AG04450 (cell line): ENCODE measurements at regions not wholly inside any gene's neighbourhood (a gene's known extent, or its start where the extent isn't known, plus 50 kb on each side); places are given as distances from the start of the nearest gene placed in this dataset.
"Not testable (repeated sequence)": the region's sequence is repeated elsewhere in the genome, so short reads cannot be mapped to it uniquely, and the experiment has no call there.

ENCODE experiments used
- CTCF ChIA-PET: fragments of 300-600, 350-600 bp; formaldehyde crosslinking; extraction: SDS; loops from one replicate; lab custom pipeline; 2022; ENCODE audit warnings: antibody characterized with exemption, inconsistent platforms; lab: Charles Lee
- POLR2A ChIA-PET: fragments of 350-600 bp; formaldehyde crosslinking; extraction: SDS; loops from one replicate; lab custom pipeline; 2021; ENCODE audit warnings: antibody characterized with exemption, inconsistent platforms; lab: Yijun Ruan, JAX
- DNase-seq: peaks from one replicate; pipeline ENCODE4 v3.0.0-alpha.2; 2011; ENCODE audit warnings: low read depth, low spot score
- H3K27ac ChIP-seq: one replicate; pipeline ENCODE4 v1.5.1; 2012; ENCODE audit warnings: low read depth, low read length, control low read depth
- H3K27me3 ChIP-seq: one replicate; pipeline ENCODE4 v1.6.0; 2012; ENCODE audit warnings: low read length; ENCODE audit not compliant: control insufficient read depth, insufficient read depth
- H3K4me3 ChIP-seq: 2 replicates; pipeline ENCODE4 v1.5.1; 2011; ENCODE audit warnings: mild to moderate bottlenecking, low read depth, low read length, control low read depth
- H3K9me3 ChIP-seq: 2 replicates; pipeline ENCODE4 v1.5.1; 2012; ENCODE audit warnings: low read length; ENCODE audit not compliant: control insufficient read depth, insufficient read depth
- TF ChIP-seq, protein P1 (sequence below): IDR thresholded peaks from 2 replicates; pipeline ENCODE4 v1.5.1; 2011; ENCODE audit warnings: low read depth, low read length, control low read depth, inconsistent platforms

DNA sequence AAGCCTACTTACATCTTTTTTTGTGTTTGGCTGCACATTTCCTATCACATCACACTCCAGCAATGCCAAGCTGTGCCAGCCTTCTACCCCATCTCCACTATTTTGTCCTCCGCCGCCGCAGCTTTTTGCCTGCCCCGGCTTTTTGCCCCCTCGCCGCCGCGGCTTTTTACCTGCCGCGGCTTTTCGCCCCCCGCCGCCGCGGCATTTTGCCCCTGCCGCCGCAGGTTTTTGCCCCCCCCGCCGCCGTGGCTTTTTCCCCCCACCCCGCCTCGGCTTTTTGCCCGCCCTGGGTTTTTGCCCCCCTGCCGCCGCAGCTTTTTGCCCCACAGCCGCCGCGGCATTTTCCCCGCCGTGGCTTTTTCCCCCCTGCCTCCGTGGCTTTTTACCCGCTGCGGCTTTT lies 506.0 kb downstream of the ZNF37A start:
- H3K4me3 ChIP-seq, result no peak overlapping the region
- TF ChIP-seq, protein P1, sequence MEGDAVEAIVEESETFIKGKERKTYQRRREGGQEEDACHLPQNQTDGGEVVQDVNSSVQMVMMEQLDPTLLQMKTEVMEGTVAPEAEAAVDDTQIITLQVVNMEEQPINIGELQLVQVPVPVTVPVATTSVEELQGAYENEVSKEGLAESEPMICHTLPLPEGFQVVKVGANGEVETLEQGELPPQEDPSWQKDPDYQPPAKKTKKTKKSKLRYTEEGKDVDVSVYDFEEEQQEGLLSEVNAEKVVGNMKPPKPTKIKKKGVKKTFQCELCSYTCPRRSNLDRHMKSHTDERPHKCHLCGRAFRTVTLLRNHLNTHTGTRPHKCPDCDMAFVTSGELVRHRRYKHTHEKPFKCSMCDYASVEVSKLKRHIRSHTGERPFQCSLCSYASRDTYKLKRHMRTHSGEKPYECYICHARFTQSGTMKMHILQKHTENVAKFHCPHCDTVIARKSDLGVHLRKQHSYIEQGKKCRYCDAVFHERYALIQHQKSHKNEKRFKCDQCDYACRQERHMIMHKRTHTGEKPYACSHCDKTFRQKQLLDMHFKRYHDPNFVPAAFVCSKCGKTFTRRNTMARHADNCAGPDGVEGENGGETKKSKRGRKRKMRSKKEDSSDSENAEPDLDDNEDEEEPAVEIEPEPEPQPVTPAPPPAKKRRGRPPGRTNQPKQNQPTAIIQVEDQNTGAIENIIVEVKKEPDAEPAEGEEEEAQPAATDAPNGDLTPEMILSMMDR, result no peak
- POLR2A ChIA-PET, result no interaction called here
- no peak overlapping the region for H3K27ac ChIP-seq
- no peak for DNase-seq
- CTCF ChIA-PET, result no interaction called here
- no peaks in the 10 kb centered on the region for H3K27me3 ChIP-seq
- peaks cover 49% of the 10 kb centered on the region for H3K9me3 ChIP-seq

DNA sequence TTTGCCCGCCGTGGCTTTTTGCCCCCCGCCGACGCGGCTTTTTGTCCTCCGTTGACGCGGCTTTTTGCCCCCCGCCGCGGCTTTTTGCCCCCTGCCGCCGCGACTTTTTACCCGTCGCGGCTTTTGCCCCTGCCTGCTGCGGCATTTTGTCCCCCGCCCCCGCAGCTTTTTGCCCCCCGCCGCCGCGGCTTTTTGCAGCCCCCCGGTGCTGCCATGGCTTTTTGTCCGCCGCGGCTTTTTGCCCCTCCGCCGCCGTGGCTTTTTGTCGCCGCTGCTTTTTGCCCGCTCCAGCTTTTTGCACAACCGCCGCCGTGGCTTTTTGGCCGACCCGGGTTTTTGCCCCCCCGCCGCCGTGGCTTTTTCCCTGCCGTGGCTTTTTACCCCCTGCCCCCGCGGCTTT lies 506.6 kb downstream of the ZNF37A start:
- Histone ChIP-seq H3K9me3 (peaks cover 55% of the 10 kb centered on the region), H3K27me3 (no peaks in the 10 kb centered on the region), H3K27ac (no peak overlapping the region), H3K4me3 (no peak overlapping the region)
- TF ChIP-seq, protein P1, result no peak
- ChIA-PET POLR2A (no interaction called here), CTCF (no interaction called here)
- no peak for DNase-seq

- H3K27ac ChIP-seq, DNase-seq, CTCF ChIA-PET, H3K4me3 ChIP-seq, POLR2A ChIA-PET, H3K27me3 ChIP-seq: not testable (repeated sequence)
- H3K9me3 ChIP-seq, result peaks cover 63% of the 10 kb centered on the region
Observed at GRCh38 chr10:38603681-38604080, 509.5 kb downstream of the ZNF37A start.

DNA sequence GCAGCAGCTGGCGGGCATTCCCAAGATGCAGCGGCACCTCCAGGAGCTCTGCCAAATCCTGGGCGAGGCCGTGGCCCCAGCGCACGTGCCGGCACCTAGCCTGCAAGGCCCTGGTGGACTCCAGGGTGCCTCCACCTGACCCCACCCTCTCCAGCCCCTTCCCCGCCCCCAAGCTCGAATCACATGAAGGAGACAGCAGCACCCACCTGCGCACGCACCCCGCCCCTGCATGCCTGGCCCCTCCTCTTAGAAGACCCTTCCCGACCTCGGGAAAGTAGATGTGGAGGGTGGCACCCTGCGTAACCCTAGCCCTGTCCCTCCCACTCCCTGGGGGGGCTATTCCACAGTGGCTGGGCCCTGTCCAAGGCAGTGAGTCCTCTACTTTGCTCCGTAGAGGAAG lies 510.3 kb downstream of the ZNF37A start:
- POLR2A ChIA-PET, H3K27me3 ChIP-seq, H3K27ac ChIP-seq, DNase-seq, H3K4me3 ChIP-seq, CTCF ChIA-PET: not testable (repeated sequence)
- peaks cover 63% of the 10 kb centered on the region for H3K9me3 ChIP-seq

DNA sequence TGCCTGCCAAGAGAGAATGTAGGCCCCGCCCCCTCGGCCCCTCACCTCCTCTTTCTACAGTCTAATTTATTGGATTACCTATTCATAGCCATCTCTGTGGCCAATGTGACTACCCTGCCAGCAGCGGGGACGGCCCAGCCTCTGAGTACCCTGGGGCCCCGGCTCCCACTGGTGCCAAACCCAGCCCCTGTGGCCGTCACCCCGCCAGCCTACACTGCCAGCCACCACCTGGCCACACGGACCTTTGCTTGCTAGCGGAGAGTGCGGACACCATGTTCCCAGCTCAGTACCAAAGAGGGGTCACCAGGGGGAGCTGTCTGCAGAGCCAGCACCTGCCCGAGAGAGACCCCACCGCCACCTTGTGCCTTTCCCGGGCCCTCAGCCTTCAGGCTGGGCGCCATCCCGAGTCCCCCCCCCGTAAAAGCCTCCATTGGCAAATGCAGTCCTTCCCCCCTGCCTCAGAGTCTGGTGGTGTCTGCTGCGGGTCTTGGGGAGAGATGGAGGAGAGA lies 511.1 kb downstream of the ZNF37A start:
- POLR2A ChIA-PET, result no interaction called here
- H3K27ac ChIP-seq, result no peak overlapping the region
- H3K9me3 ChIP-seq, result peaks cover 65% of the 10 kb centered on the region
- no peak overlapping the region for H3K4me3 ChIP-seq
- no peak for DNase-seq
- CTCF ChIA-PET, result no interaction called here
- TF ChIP-seq, protein P1, result no peak
- no peaks in the 10 kb centered on the region for H3K27me3 ChIP-seq

GRCh38 chr10:38615596-38615995 lies 521.5 kb downstream of the ZNF37A start:
- H3K27ac ChIP-seq, CTCF ChIA-PET, POLR2A ChIA-PET, H3K27me3 ChIP-seq, H3K9me3 ChIP-seq, H3K4me3 ChIP-seq, DNase-seq: not testable (repeated sequence)

- POLR2A ChIA-PET, H3K4me3 ChIP-seq, H3K9me3 ChIP-seq, H3K27ac ChIP-seq, H3K27me3 ChIP-seq, CTCF ChIA-PET, DNase-seq: not testable (repeated sequence)
Observed at GRCh38 chr10:38619831-38620230, 525.7 kb downstream of the ZNF37A start.

DNA sequence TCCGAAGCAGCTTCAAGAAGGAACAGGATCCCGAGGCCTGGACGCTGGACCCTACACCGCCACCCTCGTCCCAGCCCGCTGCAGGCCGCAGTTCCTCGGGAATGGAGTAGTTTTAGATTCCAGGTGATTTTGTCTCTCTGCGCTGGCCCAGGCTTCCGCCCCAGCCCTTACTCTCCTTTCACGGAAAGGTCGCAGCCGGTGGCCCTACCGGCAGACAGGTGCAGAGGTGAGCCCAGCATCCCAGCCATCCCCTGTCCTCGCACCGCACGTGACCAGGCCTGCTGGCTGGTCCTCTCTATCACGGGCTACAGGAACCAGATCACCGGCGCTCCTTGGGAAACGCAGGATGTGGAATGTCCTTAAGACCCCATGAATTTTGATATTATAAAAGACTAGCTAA lies 541.5 kb downstream of the ZNF37A start:
- POLR2A ChIA-PET, result not testable (repeated sequence)

More for the DNA sequence above, 541.5 kb downstream of the ZNF37A start:
- H3K9me3 ChIP-seq, H3K27me3 ChIP-seq, CTCF ChIA-PET, DNase-seq, H3K4me3 ChIP-seq, H3K27ac ChIP-seq: not testable (repeated sequence)
